ENCODE measurements at regions not wholly inside any gene's neighbourhood (a gene's known extent, or its start where the extent isn't known, plus 50 kb on each side); places are given as distances from the start of the nearest gene placed in this dataset.
"Not testable (repeated sequence)": the region's sequence is repeated elsewhere in the genome, so short reads cannot be mapped to it uniquely, and the experiment has no call there.

DNA sequence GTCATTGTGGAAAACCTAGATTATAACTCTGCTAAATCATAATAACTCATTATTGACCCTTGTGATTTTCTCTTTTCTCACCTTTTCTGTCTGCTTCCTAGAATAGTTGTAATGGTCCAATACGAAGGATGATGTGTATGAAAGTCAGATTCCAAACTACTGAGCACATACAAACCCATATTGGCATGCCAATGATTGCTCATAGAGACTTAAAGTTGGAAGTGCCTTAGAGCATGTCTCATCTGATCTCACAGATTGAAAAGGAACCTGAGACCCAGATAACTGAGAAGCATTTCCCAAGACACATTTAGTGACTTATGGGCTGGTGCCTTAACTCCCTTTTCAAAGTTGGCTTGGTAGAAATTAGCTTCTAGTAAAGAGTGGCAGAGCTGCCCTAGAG is 594.3 kb downstream of the REEP3 start:
- no peaks in the 10 kb centered on the region for H3K4me1 Mint-ChIP-seq (ENCODE audit: insufficient read depth, unreplicated experiment)
- H3K27ac Mint-ChIP-seq (ENCODE audit: low read depth, unreplicated experiment), result no peak overlapping the region
- CTCF ChIA-PET, result interaction anchor here (0.6 to 1.1 kb wide), 7 partner anchors 12 to 370 kb away, joined by 3 to 4 read pairs (median 3); no protein-coding TSS in a partner anchor
- no peak for DNase-seq (ENCODE audit: unreplicated experiment)
- H3K36me3 Mint-ChIP-seq (ENCODE audit: insufficient read depth, unreplicated experiment), result no peaks in the 10 kb centered on the region
- no TSS peak for BruUV-seq (replicated peaks)
- TF ChIP-seq, protein P1, sequence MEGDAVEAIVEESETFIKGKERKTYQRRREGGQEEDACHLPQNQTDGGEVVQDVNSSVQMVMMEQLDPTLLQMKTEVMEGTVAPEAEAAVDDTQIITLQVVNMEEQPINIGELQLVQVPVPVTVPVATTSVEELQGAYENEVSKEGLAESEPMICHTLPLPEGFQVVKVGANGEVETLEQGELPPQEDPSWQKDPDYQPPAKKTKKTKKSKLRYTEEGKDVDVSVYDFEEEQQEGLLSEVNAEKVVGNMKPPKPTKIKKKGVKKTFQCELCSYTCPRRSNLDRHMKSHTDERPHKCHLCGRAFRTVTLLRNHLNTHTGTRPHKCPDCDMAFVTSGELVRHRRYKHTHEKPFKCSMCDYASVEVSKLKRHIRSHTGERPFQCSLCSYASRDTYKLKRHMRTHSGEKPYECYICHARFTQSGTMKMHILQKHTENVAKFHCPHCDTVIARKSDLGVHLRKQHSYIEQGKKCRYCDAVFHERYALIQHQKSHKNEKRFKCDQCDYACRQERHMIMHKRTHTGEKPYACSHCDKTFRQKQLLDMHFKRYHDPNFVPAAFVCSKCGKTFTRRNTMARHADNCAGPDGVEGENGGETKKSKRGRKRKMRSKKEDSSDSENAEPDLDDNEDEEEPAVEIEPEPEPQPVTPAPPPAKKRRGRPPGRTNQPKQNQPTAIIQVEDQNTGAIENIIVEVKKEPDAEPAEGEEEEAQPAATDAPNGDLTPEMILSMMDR (IDR thresholded peaks at IDR 0.05; ENCODE audit: unreplicated experiment), result no peak
- H3K4me3 Mint-ChIP-seq (ENCODE audit: unreplicated experiment), result no peak overlapping the region
- no peaks in the 10 kb centered on the region for H3K27me3 Mint-ChIP-seq (ENCODE audit: insufficient read depth, unreplicated experiment)
- intact Hi-C loops (cut with micrococcal nuclease), result loop anchor here (5.0 kb wide), 1 partner anchor 177 kb away; no protein-coding TSS in a partner anchor
- POLR2A ChIA-PET, result no interaction called here
- no peaks in the 10 kb centered on the region for H3K9me3 Mint-ChIP-seq (ENCODE audit: unreplicated experiment)

DNA sequence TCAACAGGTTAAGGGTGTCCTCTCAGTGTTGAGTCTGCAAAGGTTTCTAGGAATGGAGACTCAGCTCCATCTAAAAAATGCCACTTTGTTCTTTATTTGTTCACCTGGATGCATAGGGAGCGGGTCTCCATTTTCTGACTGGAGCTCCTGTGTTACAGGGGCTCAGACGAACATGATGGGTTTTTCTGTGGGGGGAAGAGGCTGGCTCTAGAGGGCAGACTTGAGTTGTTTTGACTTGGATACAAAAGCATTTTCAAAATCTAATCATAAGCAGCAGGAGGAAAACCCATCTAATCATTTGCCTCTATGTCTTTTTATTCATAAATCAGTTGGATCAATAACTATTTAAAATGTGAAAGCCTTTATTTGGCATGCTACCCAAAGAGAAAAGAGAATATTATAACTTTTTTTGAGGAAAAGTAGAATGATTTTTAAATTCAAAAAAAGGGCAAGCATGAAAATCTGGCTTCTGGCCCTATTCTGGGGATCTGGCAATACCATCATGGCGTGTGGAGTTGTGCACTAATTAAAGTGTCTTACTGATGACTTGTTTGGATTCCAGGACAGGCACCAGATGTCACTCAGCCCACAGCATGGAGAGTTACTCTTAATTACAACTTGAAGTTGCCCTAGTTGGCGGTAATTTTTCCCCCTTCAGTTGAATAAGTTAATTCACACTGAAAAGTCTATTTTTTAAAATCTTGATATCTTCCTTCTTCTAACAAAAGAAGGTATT is 594.9 kb downstream of the REEP3 start:
- TF ChIP-seq, protein P1 (IDR thresholded peaks at IDR 0.05; ENCODE audit: unreplicated experiment), result peak; percentile 46
- H3K4me1 Mint-ChIP-seq (ENCODE audit: insufficient read depth, unreplicated experiment), result no peaks in the 10 kb centered on the region
- ChIA-PET POLR2A (no interaction called here), CTCF (interaction anchor here (0.6 to 1.0 kb wide), 6 partner anchors 12 to 370 kb away, joined by 3 to 4 read pairs (median 3); no protein-coding TSS in a partner anchor)
- H3K9me3 Mint-ChIP-seq (ENCODE audit: unreplicated experiment), result no peaks in the 10 kb centered on the region
- peak; percentile 46 for DNase-seq (ENCODE audit: unreplicated experiment)
- intact Hi-C loops (cut with micrococcal nuclease), result loop anchor here (5.0 kb wide), 1 partner anchor 176 kb away; no protein-coding TSS in a partner anchor
- H3K27ac Mint-ChIP-seq (ENCODE audit: low read depth, unreplicated experiment), result no peak overlapping the region
- H3K36me3 Mint-ChIP-seq (ENCODE audit: insufficient read depth, unreplicated experiment), result no peaks in the 10 kb centered on the region
- H3K4me3 Mint-ChIP-seq (ENCODE audit: unreplicated experiment), result no peak overlapping the region
- BruUV-seq (replicated peaks), result no TSS peak
- no peaks in the 10 kb centered on the region for H3K27me3 Mint-ChIP-seq (ENCODE audit: insufficient read depth, unreplicated experiment)

DNA sequence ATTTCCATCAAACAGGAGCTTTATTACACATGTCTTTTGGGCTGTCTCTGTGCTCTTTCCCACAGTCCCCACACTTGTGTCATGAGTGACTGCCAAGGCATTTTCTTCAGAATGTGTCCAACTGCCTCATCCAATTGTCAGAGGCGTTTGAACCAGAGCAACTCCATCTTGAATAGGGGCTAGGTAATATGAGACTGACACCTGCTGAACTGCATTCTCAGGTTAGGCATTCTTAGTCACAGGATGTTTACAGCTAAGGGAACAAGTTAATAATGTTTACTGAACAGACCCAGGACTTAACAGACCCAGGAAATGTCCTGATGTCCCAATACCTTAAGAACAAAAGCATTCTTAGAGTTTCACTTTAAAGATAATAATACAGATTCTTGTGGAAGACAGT is 595.5 kb downstream of the REEP3 start:
- TF ChIP-seq, protein P1 (IDR thresholded peaks at IDR 0.05; ENCODE audit: unreplicated experiment), result no peak
- CTCF ChIA-PET, result no interaction called here
- Mint-ChIP-seq H3K4me1 (ENCODE audit: insufficient read depth, unreplicated experiment) (no peaks in the 10 kb centered on the region), H3K9me3 (ENCODE audit: unreplicated experiment) (no peaks in the 10 kb centered on the region), H3K4me3 (ENCODE audit: unreplicated experiment) (no peak overlapping the region), H3K27me3 (ENCODE audit: insufficient read depth, unreplicated experiment) (no peaks in the 10 kb centered on the region), H3K27ac (ENCODE audit: low read depth, unreplicated experiment) (no peak overlapping the region), H3K36me3 (ENCODE audit: insufficient read depth, unreplicated experiment) (no peaks in the 10 kb centered on the region)
- no TSS peak for BruUV-seq (replicated peaks)
- DNase-seq (ENCODE audit: unreplicated experiment), result no peak
- POLR2A ChIA-PET, result no interaction called here
- intact Hi-C loops (cut with micrococcal nuclease), result loop anchor here (5.0 kb wide), 1 partner anchor 176 kb away; no protein-coding TSS in a partner anchor

DNA sequence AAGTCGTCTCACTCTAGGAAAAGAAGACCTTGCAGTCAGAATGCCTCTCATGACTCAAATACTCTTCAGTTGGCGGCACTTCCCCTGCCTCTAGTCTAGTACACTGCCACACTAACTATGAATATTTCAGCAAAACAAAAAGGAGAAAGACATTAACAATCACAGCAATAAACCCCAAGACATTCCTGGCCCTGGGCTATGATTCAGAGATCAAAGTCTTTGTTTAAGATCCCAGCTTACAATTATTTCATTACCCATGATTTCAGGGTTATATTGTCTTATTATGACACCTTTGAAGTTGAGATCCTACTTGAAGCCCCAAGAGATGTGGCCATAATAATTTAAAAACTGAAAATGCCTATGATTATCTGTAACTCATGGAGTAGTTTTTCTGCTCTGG is 597.5 kb downstream of the REEP3 start:
- ChIA-PET CTCF (no interaction called here), POLR2A (no interaction called here)
- Mint-ChIP-seq H3K36me3 (ENCODE audit: insufficient read depth, unreplicated experiment) (no peaks in the 10 kb centered on the region), H3K27ac (ENCODE audit: low read depth, unreplicated experiment) (no peak overlapping the region), H3K27me3 (ENCODE audit: insufficient read depth, unreplicated experiment) (no peaks in the 10 kb centered on the region), H3K4me3 (ENCODE audit: unreplicated experiment) (no peak overlapping the region), H3K9me3 (ENCODE audit: unreplicated experiment) (no peaks in the 10 kb centered on the region), H3K4me1 (ENCODE audit: insufficient read depth, unreplicated experiment) (no peaks in the 10 kb centered on the region)
- TF ChIP-seq, protein P1 (IDR thresholded peaks at IDR 0.05; ENCODE audit: unreplicated experiment), result no peak
- intact Hi-C loops (cut with micrococcal nuclease), result loop anchor here (5.0 kb wide), 1 partner anchor 174 kb away; no protein-coding TSS in a partner anchor
- BruUV-seq (replicated peaks), result no TSS peak
- DNase-seq (ENCODE audit: unreplicated experiment), result no peak

DNA sequence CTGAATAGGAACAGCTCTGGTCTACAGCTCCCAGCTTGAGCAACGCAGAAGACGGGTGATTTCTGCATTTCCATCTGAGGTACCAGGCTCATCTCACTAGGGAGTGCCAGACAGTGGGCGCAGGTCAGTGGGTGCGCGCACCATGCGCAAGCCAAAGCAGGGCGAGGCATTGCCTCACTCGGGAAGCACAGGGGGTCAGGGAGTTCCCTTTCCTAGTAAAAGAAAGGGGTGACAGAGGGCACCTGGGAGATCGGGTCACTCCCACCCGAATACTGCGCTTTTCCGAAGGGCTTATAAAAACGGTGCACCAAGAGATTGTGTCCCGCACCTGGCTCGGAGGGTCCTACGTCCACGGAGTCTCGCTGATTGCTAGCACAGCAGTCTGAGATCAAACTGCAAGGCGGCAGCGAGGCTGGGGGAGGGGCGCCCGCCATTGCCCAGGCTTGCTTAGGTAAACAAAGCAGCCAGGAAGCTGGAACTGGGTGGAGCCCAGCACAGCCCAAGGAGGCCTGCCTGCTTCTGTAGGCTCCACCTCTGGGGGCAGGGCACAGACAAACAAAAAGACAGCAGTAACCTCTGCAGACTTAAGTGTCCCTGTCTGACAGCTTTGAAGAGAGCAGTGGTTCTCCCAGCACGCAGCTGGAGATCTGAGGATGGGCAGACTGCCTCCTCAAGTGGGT is 599.2 kb downstream of the REEP3 start:
- H3K4me1 Mint-ChIP-seq (ENCODE audit: insufficient read depth, unreplicated experiment); H3K27ac Mint-ChIP-seq (ENCODE audit: low read depth, unreplicated experiment); DNase-seq (ENCODE audit: unreplicated experiment); H3K27me3 Mint-ChIP-seq (ENCODE audit: insufficient read depth, unreplicated experiment); POLR2A ChIA-PET; H3K36me3 Mint-ChIP-seq (ENCODE audit: insufficient read depth, unreplicated experiment); BruUV-seq (replicated peaks); intact Hi-C loops (cut with micrococcal nuclease); H3K9me3 Mint-ChIP-seq (ENCODE audit: unreplicated experiment): not testable (repeated sequence)
- H3K4me3 Mint-ChIP-seq (ENCODE audit: unreplicated experiment), result peak overlapping the region; percentile 31
- CTCF ChIA-PET, result interaction anchor here (0.6 to 0.7 kb wide), 2 partner anchors 28 to 291 kb away, joined by 3 read pairs; no protein-coding TSS in a partner anchor

All from MCF 10A (cell line).